ENCODE measurements at regions not wholly inside any gene's neighbourhood (a gene's known extent, or its start where the extent isn't known, plus 50 kb on each side); places are given as distances from the start of the nearest gene placed in this dataset.

- peaks cover 0 to 5% (median 2%) of the 10 kb centered on the region in 11 donors for H3K9me3 ChIP-seq
- H3K36me3 ChIP-seq: peaks cover 0 to 6% (median 0%) of the 10 kb centered on the region in 9 donors
- no peak overlapping the region for H3K27ac ChIP-seq
- intact Hi-C loops (cut with DNase I): no loop called here
- no peak for TF ChIP-seq CTCF (IDR thresholded peaks at IDR 0.05)
- no peaks in the 10 kb centered on the region for H3K27me3 ChIP-seq
- ATAC-seq (no peak), DNase-seq (no peak)
- H3K4me1 ChIP-seq: peaks cover 0 to 54% (median 24%) of the 10 kb centered on the region in 9 donors
- no peak overlapping the region for H3K4me3 ChIP-seq
- WGBS, 2 donors: 91% methylated on average over 9 of the region's 9 CpGs
Measured at GRCh38 chr2:174660984-174661675, 63.5 kb upstream of the WIPF1 start.

GRCh38 chr2:174659069-174659900 lies 61.7 kb upstream of the WIPF1 start:
- DNase-seq (no peak), ATAC-seq (no peak)
- Histone ChIP-seq H3K27ac (no peak overlapping the region), H3K36me3 (peaks cover 0 to 12% (median 0%) of the 10 kb centered on the region in 9 donors), H3K4me1 (peaks cover 0 to 35% (median 21%) of the 10 kb centered on the region in 9 donors), H3K27me3 (no peaks in the 10 kb centered on the region), H3K9me3 (peaks cover 0 to 12% (median 5%) of the 10 kb centered on the region in 11 donors), H3K4me3 (no peak overlapping the region)
- intact Hi-C loops (cut with DNase I): no loop called here
- no peak for TF ChIP-seq CTCF (IDR thresholded peaks at IDR 0.05)
- WGBS, 2 donors: 84 to 87% methylated on average over 7 of the region's 7 CpGs

- Histone ChIP-seq H3K36me3 (peaks cover 0 to 12% (median 0%) of the 10 kb centered on the region in 9 donors), H3K27ac (no peak overlapping the region), H3K4me3 (no peak overlapping the region), H3K27me3 (no peaks in the 10 kb centered on the region), H3K9me3 (peaks cover 0 to 12% (median 5%) of the 10 kb centered on the region in 11 donors), H3K4me1 (peaks cover 0 to 10% (median 0%) of the 10 kb centered on the region in 9 donors)
- DNase-seq (no peak), ATAC-seq (no peak)
- intact Hi-C loops (cut with DNase I): no loop called here
- no peak for TF ChIP-seq CTCF (IDR thresholded peaks at IDR 0.05)
Measured at GRCh38 chr2:174656676-174657176, 59.1 kb upstream of the WIPF1 start.

- Histone ChIP-seq H3K27ac (no peak overlapping the region), H3K9me3 (peaks cover 0 to 12% (median 5%) of the 10 kb centered on the region in 11 donors), H3K4me1 (peaks cover 0 to 9% (median 0%) of the 10 kb centered on the region in 9 donors), H3K4me3 (no peak overlapping the region), H3K36me3 (peaks cover 0 to 12% (median 0%) of the 10 kb centered on the region in 9 donors), H3K27me3 (no peaks in the 10 kb centered on the region)
- intact Hi-C loops (cut with DNase I): no loop called here
- TF ChIP-seq CTCF (IDR thresholded peaks at IDR 0.05): no peak
- no peak for ATAC-seq
- DNase-seq: no peak
Measured at GRCh38 chr2:174656035-174656434, 58.4 kb upstream of the WIPF1 start.

Data from heart right ventricle (tissue), 16 donors.